ENCODE measurements at regions not wholly inside any gene's neighbourhood (a gene's known extent, or its start where the extent isn't known, plus 50 kb on each side); places are given as distances from the start of the nearest gene placed in this dataset.

DNA sequence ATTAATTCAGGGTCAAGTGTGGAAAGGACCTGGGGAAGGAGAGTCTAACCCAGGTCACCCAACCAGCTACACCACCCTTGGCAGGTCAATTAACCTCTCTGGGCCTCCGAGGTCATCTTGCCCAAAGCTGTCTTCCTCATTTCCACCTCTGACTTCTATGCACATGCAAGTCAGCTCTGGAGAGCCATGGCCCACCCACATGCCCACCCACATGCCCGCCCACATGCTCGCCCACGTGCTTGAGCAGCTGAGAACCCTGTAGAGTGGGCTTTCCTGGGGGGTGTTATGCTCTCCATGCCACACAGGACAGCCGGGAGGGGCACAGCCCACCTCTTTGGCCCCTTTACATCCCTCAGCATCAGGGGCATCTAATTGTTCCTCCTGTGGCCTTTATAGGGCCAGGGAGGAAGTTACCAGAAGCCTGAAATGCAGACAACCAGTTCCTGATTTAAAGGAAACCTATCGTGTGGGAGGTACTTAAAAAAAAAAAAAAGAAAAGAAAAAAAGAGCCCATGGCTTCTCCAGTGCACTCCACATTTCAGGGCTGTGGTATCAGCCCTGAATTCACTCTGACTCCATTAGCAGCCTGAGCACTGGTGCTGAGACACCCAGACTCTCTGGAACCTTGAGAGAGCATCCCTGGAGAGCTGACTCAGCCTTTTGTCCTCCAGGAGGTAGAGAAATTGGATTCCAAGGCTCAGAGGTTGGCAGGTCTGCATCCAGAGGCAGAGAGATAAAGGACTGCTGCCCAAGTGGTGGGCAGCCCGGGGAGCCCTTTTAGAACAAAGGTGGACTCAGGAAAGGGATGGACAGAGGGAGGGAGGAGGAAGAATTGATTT, 176.2 kb upstream of the ZMIZ1 start:
- no peak for TF ChIP-seq POLR2A (IDR thresholded peaks at IDR 0.05)
- TF ChIP-seq, protein P1, sequence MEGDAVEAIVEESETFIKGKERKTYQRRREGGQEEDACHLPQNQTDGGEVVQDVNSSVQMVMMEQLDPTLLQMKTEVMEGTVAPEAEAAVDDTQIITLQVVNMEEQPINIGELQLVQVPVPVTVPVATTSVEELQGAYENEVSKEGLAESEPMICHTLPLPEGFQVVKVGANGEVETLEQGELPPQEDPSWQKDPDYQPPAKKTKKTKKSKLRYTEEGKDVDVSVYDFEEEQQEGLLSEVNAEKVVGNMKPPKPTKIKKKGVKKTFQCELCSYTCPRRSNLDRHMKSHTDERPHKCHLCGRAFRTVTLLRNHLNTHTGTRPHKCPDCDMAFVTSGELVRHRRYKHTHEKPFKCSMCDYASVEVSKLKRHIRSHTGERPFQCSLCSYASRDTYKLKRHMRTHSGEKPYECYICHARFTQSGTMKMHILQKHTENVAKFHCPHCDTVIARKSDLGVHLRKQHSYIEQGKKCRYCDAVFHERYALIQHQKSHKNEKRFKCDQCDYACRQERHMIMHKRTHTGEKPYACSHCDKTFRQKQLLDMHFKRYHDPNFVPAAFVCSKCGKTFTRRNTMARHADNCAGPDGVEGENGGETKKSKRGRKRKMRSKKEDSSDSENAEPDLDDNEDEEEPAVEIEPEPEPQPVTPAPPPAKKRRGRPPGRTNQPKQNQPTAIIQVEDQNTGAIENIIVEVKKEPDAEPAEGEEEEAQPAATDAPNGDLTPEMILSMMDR (IDR thresholded peaks at IDR 0.05 in 4 of 5, conservative IDR thresholded peaks at IDR 0.05 in 1 of 5), result no peak

Measured in gastrocnemius medialis (tissue), 4 donors.